SK-N-SH treated with all-trans-retinoic acid at 6 μM for 48 hours (cell line): ENCODE measurements at regions not wholly inside any gene's neighbourhood (a gene's known extent, or its start where the extent isn't known, plus 50 kb on each side); places are given as distances from the start of the nearest gene placed in this dataset.

Source experiments
- ATAC-seq: fragments of 200-7000 bp; cut with Tn5 transposase; 3 replicates; pipeline ENCODE4 v1.9.1; 2020; ENCODE audit warnings: mild to moderate bottlenecking, moderate library complexity
- ARNTL ChIP-seq: fragments of 450-650 bp; formaldehyde crosslinking; IDR thresholded peaks from 2 replicates; pipeline ENCODE4 v1.5.0; 2020; ENCODE audit warnings: low read depth, mild to moderate bottlenecking, moderate library complexity, borderline replicate concordance
- BACH2 ChIP-seq: fragments of 250-450 bp; sonication (Bioruptor Pico); IDR thresholded peaks from 2 replicates; pipeline ENCODE4 v1.9.0; 2021; ENCODE audit warnings: mild to moderate bottlenecking, borderline replicate concordance
- CREB5 ChIP-seq: fragments of 250-450 bp; sonication (Bioruptor Pico); IDR thresholded peaks from 2 replicates; pipeline ENCODE4 v1.5.1; 2020; ENCODE audit warnings: low read depth, mild to moderate bottlenecking, moderate library complexity
- CSDC2 ChIP-seq: fragments of 250-450 bp; sonication (Bioruptor Pico); IDR thresholded peaks from 2 replicates; pipeline ENCODE4 v1.5.0; 2020; ENCODE audit warnings: mild to moderate bottlenecking, moderate library complexity
- ESRRG ChIP-seq: fragments of 250-450 bp; sonication (Bioruptor Pico); IDR thresholded peaks from 2 replicates; pipeline ENCODE4 v1.6.1; 2021; ENCODE audit warnings: mild to moderate bottlenecking
- GLIS3 ChIP-seq: fragments of 250-450 bp; sonication (Bioruptor Pico); IDR thresholded peaks from 2 replicates; pipeline ENCODE4 v1.5.0; 2020; ENCODE audit warnings: mild to moderate bottlenecking, moderate library complexity
- ISL1 ChIP-seq: fragments of 250-450 bp; sonication (Bioruptor Pico); IDR thresholded peaks from 2 replicates; pipeline ENCODE4 v2.1.2; 2022; ENCODE audit warnings: mild to moderate bottlenecking, moderate library complexity
- OSR1 ChIP-seq: fragments of 250-450 bp; sonication (Bioruptor Pico); IDR thresholded peaks from 2 replicates; pipeline ENCODE4 v1.8.0; 2022; ENCODE audit warnings: moderate library complexity, mild to moderate bottlenecking, inconsistent platforms
- PATZ1 ChIP-seq: fragments of 250-450 bp; sonication (Bioruptor Pico); IDR thresholded peaks from 2 replicates; pipeline ENCODE4 v1.8.0; 2020; ENCODE audit warnings: mild to moderate bottlenecking, moderate library complexity, borderline replicate concordance
- PPARA ChIP-seq: fragments of 250-450 bp; sonication (Bioruptor Pico); IDR thresholded peaks from 2 replicates; pipeline ENCODE4 v1.5.0; 2020; ENCODE audit warnings: mild to moderate bottlenecking, borderline replicate concordance
- RARB ChIP-seq: fragments of 250-450 bp; sonication (Bioruptor Pico); IDR thresholded peaks from 2 replicates; pipeline ENCODE4 v1.8.0; 2021; ENCODE audit warnings: mild to moderate bottlenecking, moderate library complexity
- TCF4 ChIP-seq: fragments of 250-450 bp; sonication (Bioruptor Pico); IDR thresholded peaks from 2 replicates; pipeline ENCODE4 v1.8.0; 2021; ENCODE audit warnings: mild to moderate bottlenecking, moderate library complexity, borderline replicate concordance
- TOX ChIP-seq: fragments of 250-450 bp; sonication (Bioruptor Pico); IDR thresholded peaks from 2 replicates; pipeline ENCODE4 v1.8.0; 2021; ENCODE audit warnings: mild to moderate bottlenecking, moderate library complexity, borderline replicate concordance
- TSHZ2 ChIP-seq: fragments of 250-450 bp; sonication (Bioruptor Pico); IDR thresholded peaks from 2 replicates; pipeline ENCODE4 v1.5.0; 2020; ENCODE audit warnings: mild to moderate bottlenecking, moderate library complexity
- ZC3H10 ChIP-seq: fragments of 250-450 bp; sonication (Bioruptor Pico); IDR thresholded peaks from 2 replicates; pipeline ENCODE4 v1.5.1; 2021; ENCODE audit warnings: mild to moderate bottlenecking, moderate library complexity
- ZFP3 ChIP-seq: fragments of 250-450 bp; sonication (Bioruptor Pico); IDR thresholded peaks from 2 replicates; pipeline ENCODE4 v1.5.0; 2020; ENCODE audit warnings: mild to moderate bottlenecking, moderate library complexity
- ZFP30 ChIP-seq: fragments of 450-650 bp; formaldehyde crosslinking; IDR thresholded peaks from 2 replicates; pipeline ENCODE4 v1.5.0; 2022; ENCODE audit warnings: mild to moderate bottlenecking, moderate library complexity
- ZNF565 ChIP-seq: fragments of 450-650 bp; formaldehyde crosslinking; conservative IDR thresholded peaks from 2 replicates; pipeline ENCODE4 v1.5.0; 2020; ENCODE audit warnings: low read depth, mild to moderate bottlenecking, moderate library complexity
- ZNF70 ChIP-seq: fragments of 450-650 bp; formaldehyde crosslinking; IDR thresholded peaks from 2 replicates; pipeline ENCODE4 v1.5.0; 2020; ENCODE audit warnings: mild to moderate bottlenecking, moderate library complexity
- ZNF8 ChIP-seq: fragments of 450-650 bp; formaldehyde crosslinking; IDR thresholded peaks from 2 replicates; pipeline ENCODE4 v1.5.0; 2020; ENCODE audit warnings: mild to moderate bottlenecking, moderate library complexity

- ATAC-seq, result no peak
- TF ChIP-seq PATZ1 (CRISPR knock-in tag) (no peak), ZNF8 (CRISPR knock-in tag) (no peak), ZFP30 (CRISPR knock-in tag) (no peak), ZFP3 (no peak), BACH2 (CRISPR knock-in tag) (no peak), TCF4 (CRISPR knock-in tag) (no peak), ESRRG (CRISPR knock-in tag) (no peak), PPARA (CRISPR knock-in tag) (no peak), GLIS3 (no peak), RARB (CRISPR knock-in tag) (no peak), TOX (CRISPR knock-in tag) (no peak), OSR1 (CRISPR knock-in tag) (no peak)
Measured at GRCh38 chr2:41283079-41283775, 764.6 kb upstream of the PKDCC start.

GRCh38 chr2:41293491-41293890 is 754.3 kb upstream of the PKDCC start:
- TF ChIP-seq GLIS3 (no peak), ZFP3 (no peak), CREB5 (CRISPR knock-in tag) (no peak), ZFP30 (CRISPR knock-in tag) (no peak), TSHZ2 (CRISPR knock-in tag) (no peak), ZC3H10 (no peak), CSDC2 (CRISPR knock-in tag) (no peak), ZNF70 (no peak), TCF4 (CRISPR knock-in tag) (no peak), PPARA (CRISPR knock-in tag) (no peak), ESRRG (CRISPR knock-in tag) (no peak), ZNF8 (CRISPR knock-in tag) (no peak), ZNF565 (no peak), ARNTL (CRISPR knock-in tag) (no peak), ISL1 (CRISPR knock-in tag) (no peak)
- TF ChIP-seq, all 23 proteins: peak for 0
- ATAC-seq, result no peak

- ATAC-seq, result no peak
- TF ChIP-seq ZNF8 (CRISPR knock-in tag), result no peak
Measured at GRCh38 chr2:41294331-41294730, 753.5 kb upstream of the PKDCC start.

- ATAC-seq, result no peak
- TF ChIP-seq TSHZ2 (CRISPR knock-in tag), result no peak
Measured at GRCh38 chr2:41313082-41313481, 734.7 kb upstream of the PKDCC start.
